Activated T-cell treated with anti-CD3 and anti-CD28 coated beads, Interleukin-2, amount 50 U/mL, for 72 hours (primary cell): ENCODE measurements at regions not wholly inside any gene's neighbourhood (a gene's known extent, or its start where the extent isn't known, plus 50 kb on each side); places are given as distances from the start of the nearest gene placed in this dataset.

Experiments used
- ATAC-seq, 2 donors: fragments of 150-1000 bp; cut with Tn5 transposase; replicated peaks in 1 of 2; 2 replicates each; pipeline ENCODE4 v1.10.0; 2021; ENCODE audit warnings: moderate library complexity in 2 of 2, mild to moderate bottlenecking in 1 of 2
- DNase-seq, 2 donors: peaks; one replicate each; pipeline ENCODE4 v3.0.0; 2021 to 2022; ENCODE audit warnings: mixed read lengths in 1 of 2
- H3K27ac Mint-ChIP-seq: one replicate; pipeline ENCODE4 v1.8.0; 2022; ENCODE audit warnings: mild to moderate bottlenecking, moderate library complexity, mixed read lengths
- H3K27me3 Mint-ChIP-seq: one replicate; pipeline ENCODE4 v1.8.0; 2022; ENCODE audit warnings: low read depth, mixed read lengths
- H3K36me3 Mint-ChIP-seq, 2 donors: one replicate each; pipeline ENCODE4 v1.8.0; 2022; ENCODE audit warnings: mixed read lengths in 2 of 2, mild to moderate bottlenecking in 1 of 2; ENCODE audit not compliant: insufficient read depth in 2 of 2
- H3K4me1 Mint-ChIP-seq: one replicate; pipeline ENCODE4 v1.8.0; 2022; ENCODE audit warnings: low read depth, mixed read lengths
- H3K4me3 Mint-ChIP-seq, 2 donors: one replicate each; pipeline ENCODE4 v1.8.0; 2022; ENCODE audit warnings: mild to moderate bottlenecking in 2 of 2, mixed read lengths in 2 of 2, moderate library complexity in 2 of 2
- H3K9me3 Mint-ChIP-seq, 2 donors: one replicate each; pipeline ENCODE4 v1.8.0; 2022; ENCODE audit warnings: mixed read lengths in 2 of 2

DNA sequence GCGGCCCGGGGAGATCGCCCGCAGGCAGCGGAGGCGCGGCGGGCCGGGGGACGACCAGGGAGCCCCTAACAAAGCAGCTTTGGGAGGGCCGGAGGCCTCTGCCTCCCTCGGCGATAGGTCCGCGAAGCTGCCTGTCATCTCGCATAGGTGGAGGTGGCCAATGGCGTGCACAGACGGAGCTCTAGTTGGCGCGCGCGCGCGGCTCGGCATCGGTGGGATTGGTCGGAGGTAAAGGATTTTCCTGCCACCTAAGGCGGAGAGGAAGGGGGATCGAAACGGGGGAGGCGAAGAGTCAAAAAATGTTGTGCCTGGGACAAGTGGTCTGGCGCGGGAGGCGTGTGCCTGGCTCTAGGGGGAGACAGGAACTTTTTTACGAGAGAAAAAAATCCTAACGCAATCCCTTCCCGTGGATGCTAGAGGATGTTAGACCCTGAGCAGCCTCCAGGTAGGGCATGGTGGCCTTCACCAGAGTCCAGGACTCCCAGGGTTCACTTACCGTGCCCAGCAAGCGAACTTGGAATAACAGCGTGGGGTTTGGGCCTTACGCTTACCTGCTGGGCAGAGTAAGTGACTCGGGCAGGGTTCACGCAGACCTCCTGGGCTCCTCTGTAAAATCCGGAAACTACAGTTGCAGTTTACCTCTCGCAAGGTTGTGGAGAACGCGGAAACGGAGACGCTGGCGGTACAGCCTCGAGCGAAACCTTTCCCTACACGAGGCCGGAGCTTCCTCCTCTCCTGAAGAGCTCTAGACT is 99.9 kb upstream of the SOD1 start:
- H3K4me1 Mint-ChIP-seq, result peaks cover 34% of the 10 kb centered on the region
- ATAC-seq (peak; percentile 80 to 83), DNase-seq (peak; percentile 92 to 98)
- H3K27me3 Mint-ChIP-seq, result peaks cover 30% of the 10 kb centered on the region
- H3K9me3 Mint-ChIP-seq, result no peaks in the 10 kb centered on the region
- H3K36me3 Mint-ChIP-seq, result peaks cover 0 to 2% of the 10 kb centered on the region in 2 donors
- no peak overlapping the region for H3K27ac Mint-ChIP-seq
- H3K4me3 Mint-ChIP-seq, result peak overlapping the region; percentile 89 to 93

DNA sequence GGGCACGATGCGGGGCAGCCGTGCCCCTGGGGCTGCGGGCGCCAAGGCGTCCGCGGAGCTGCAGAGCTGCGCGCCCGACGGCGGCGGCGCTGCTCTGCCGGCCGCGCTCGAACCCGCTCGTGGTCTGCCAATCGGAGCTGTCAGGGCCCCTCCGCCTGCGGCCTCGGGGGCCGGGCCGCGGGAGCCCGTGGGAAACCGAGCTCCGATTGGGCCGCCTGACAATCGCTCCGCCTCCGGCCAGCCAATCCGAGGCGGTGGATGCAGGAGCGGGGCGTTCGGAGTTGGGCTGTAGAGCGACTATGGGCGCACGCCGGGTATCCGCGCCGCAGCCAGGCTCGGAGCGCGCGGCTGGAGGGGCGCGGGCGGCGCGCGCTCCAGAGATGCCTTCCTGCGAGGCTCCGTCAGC is 100.5 kb upstream of the SOD1 start:
- H3K4me1 Mint-ChIP-seq, result peaks cover 40% of the 10 kb centered on the region
- H3K27me3 Mint-ChIP-seq, result peaks cover 30% of the 10 kb centered on the region
- ATAC-seq (peak; percentile 86 to 88), DNase-seq (peak; percentile 95 to 96)
- peaks cover 0 to 2% of the 10 kb centered on the region in 2 donors for H3K36me3 Mint-ChIP-seq
- no peaks in the 10 kb centered on the region for H3K9me3 Mint-ChIP-seq
- H3K27ac Mint-ChIP-seq, result no peak overlapping the region
- peak overlapping the region; percentile 89 to 93 for H3K4me3 Mint-ChIP-seq

DNA sequence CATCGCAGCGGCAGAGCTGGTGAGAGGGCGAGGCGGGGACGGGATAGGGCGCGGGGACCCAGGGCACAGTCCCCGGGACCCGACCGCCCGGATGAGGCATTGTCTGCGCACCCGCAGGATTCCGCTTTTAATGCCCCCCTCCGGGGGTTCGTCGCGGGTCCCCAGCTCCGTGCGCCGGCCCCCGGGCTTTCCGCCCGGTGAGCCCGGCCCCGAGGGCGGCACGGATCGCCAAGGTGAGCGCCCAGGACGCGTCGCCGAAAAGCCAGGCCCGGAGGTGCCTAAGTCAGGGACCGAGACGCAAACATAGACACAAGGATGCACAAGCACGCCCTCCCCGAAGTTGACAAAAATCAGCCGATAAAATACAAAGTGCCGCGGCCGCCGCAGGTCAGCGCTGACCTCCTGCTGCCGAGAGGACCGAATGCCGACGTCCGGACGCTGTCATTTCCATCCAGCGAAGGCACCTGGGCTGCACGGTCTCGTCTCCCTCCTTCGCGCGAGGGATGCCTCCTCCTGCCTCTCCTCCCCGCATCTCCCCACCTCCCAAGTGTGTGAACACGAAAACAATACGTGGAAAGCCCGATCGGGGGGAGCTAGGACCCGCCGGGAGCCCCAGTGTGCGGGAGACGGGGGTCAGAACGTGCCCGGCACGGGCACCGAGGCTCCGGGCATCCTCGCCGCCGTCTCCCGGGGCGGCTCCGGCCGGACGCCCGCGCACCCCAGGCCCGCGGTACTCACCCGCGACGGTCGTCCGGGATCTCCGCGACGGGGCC is 101.1 kb upstream of the SOD1 start:
- peak; percentile 10 to 25 for ATAC-seq
- no peak overlapping the region for H3K27ac Mint-ChIP-seq
- H3K4me1 Mint-ChIP-seq, result peaks cover 46% of the 10 kb centered on the region
- H3K4me3 Mint-ChIP-seq, result peak overlapping the region; percentile 87 to 93
- peaks cover 30% of the 10 kb centered on the region for H3K27me3 Mint-ChIP-seq
- DNase-seq, result peak; percentile 42 to 60
- H3K36me3 Mint-ChIP-seq, result peaks cover 0 to 2% of the 10 kb centered on the region in 2 donors
- no peaks in the 10 kb centered on the region for H3K9me3 Mint-ChIP-seq

DNA sequence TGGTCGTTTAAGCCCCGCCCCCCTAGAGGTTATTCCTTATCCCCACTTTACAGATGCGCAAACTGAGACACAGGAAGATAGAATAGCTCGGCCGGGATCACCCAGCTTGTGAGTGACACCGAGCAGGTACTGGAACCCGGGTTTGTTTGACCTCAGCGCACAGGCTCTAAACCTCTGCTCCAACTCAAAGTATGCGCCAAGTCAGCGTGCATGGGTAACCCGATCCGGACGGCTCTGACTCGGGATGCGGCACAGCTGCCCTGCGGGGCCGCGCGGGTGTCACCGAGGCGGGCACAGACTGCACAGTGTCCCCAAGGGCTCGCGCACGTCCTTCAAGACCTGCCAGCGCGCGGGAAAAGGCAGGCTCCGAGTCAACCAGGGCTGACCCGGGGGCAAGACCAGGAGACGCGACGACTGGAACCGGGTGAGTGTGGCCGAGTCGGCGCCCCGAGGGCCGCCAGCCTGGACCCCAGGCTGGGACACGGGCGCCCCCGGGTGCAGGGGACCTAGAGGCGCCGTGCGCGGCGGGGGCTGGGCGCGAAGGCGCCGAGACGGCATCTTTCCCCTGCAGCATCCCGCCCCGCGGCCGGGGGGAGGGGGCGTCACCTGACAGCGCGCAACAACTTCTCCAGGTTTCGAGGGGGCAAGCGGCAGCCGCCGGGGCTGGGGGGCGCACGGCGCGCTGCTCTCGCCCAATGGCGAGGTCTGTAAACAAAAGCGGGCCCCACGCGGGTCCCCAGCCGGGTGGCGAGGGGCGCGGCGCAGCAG is 101.9 kb upstream of the SOD1 start:
- Mint-ChIP-seq H3K4me3 (peak overlapping the region; percentile 87 to 91), H3K27me3 (peaks cover 30% of the 10 kb centered on the region), H3K36me3 (peaks cover 0 to 2% of the 10 kb centered on the region in 2 donors), H3K4me1 (peaks cover 52% of the 10 kb centered on the region), H3K27ac (no peak overlapping the region), H3K9me3 (no peaks in the 10 kb centered on the region)
- ATAC-seq (no peak), DNase-seq (peak; percentile 34 to 46)

DNA sequence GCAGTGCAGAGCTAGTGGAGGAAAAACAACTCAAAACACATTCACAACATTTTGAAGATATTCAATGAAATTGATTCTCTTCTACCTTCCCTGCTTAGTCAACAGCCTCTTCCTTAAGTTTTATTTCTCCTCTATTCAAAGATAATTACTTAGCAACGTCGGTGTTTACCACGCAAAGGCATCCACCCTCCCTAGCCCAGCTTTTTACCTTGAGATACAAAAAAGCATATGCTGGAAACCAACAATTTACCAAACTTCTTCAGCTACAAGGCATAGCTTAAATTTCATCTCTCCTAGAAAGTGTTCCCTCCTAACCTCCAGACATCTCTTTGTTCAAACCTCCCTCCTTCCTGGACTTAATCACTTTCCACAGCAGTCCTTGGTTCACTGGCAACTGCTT is 102.8 kb upstream of the SOD1 start:
- Mint-ChIP-seq H3K9me3 (no peaks in the 10 kb centered on the region), H3K27me3 (peaks cover 32% of the 10 kb centered on the region), H3K4me1 (peaks cover 54% of the 10 kb centered on the region), H3K27ac (no peak overlapping the region), H3K4me3 (peak overlapping the region; percentile 87 to 91), H3K36me3 (peaks cover 0 to 2% of the 10 kb centered on the region in 2 donors)
- ATAC-seq, result no peak
- DNase-seq, result no peak

DNA sequence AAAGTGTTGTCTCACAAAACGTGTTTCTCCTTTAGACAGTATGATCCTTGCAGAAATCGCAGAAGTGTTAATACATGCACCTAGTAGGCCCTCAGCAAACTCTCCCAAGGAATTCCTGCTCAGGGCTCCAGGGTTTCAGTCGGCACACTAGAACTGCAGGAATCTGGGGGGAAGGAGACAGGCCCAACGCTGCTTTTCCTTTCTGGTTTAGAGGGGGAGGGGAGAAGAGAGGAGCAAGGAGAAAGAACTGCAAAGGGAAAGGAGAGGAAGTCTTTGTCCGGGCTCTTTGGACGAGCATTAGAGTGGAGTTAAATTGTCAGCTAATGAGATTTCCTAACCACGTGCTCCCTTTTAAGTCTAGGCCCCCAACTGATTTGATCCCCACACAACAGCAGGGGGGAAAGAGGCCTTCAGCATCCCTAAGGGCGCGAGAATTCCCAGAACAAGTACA is 103.7 kb upstream of the SOD1 start:
- Mint-ChIP-seq H3K36me3 (peaks cover 0 to 2% of the 10 kb centered on the region in 2 donors), H3K27me3 (peaks cover 35% of the 10 kb centered on the region), H3K4me3 (peak overlapping the region; percentile 52 to 65)

DNA sequence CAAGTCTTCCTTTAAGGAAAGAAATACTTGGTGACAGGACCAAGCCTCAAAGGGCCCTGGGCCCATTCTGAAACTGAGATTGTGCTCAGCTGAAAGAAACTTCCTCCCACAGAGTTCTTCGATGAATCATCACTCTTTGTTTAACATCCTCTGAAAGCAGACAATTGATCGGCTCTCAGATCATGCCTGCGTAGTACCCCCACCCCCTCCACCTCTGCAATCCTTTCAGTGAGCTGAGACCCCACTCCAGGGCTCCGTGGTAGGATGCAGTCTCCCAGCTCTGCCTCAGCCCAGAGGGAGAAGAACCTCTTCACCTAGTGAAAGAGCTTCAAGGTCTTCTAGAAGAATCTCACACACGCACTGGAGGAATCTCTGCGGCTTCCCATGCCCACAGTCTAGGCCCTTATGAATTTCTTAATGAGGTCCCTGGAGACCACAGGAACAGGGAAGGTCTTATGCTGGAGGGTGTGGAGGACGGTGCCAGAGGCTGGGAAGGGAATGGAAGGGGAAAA is 104.9 kb upstream of the SOD1 start:
- Mint-ChIP-seq H3K27ac (peak overlapping the region; percentile 52), H3K36me3 (peaks cover 0 to 2% of the 10 kb centered on the region in 2 donors), H3K4me3 (peak overlapping the region; percentile 65 to 84), H3K27me3 (peaks cover 35% of the 10 kb centered on the region), H3K4me1 (peaks cover 44% of the 10 kb centered on the region), H3K9me3 (no peaks in the 10 kb centered on the region)
- ATAC-seq, result peak; percentile 23 to 27
- peak; percentile 49 to 60 for DNase-seq

More for the DNA sequence above, 103.7 kb upstream of the SOD1 start:
- DNase-seq, result no peak
- H3K9me3 Mint-ChIP-seq, result no peaks in the 10 kb centered on the region
- ATAC-seq, result no peak
- no peak overlapping the region for H3K27ac Mint-ChIP-seq
- H3K4me1 Mint-ChIP-seq, result peaks cover 53% of the 10 kb centered on the region

DNA sequence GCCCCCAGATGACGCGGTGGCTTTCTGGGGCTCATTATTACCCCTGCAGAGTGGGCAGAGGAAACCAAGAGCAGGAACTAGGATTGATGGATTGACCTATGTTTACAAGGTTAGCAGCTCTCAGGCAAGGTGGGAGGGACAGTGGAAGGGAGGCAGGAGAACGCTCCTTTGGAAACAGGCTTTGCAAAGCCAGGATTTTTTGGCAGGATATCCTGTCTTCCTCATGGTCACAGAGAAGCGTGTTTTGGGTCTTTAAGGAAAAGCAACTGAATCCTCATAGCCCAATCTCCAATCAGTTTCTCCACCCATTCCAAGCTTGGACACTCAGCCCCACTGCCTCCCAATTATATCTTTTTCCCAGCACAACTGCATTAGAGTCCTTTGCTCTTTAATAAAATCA is 105.6 kb upstream of the SOD1 start:
- Mint-ChIP-seq H3K4me3 (peak overlapping the region; percentile 65 to 84), H3K4me1 (peaks cover 47% of the 10 kb centered on the region), H3K27ac (no peak overlapping the region), H3K36me3 (peaks cover 0 to 2% of the 10 kb centered on the region in 2 donors), H3K27me3 (peaks cover 35% of the 10 kb centered on the region), H3K9me3 (no peaks in the 10 kb centered on the region)
- ATAC-seq, result no peak
- DNase-seq, result no peak

DNA sequence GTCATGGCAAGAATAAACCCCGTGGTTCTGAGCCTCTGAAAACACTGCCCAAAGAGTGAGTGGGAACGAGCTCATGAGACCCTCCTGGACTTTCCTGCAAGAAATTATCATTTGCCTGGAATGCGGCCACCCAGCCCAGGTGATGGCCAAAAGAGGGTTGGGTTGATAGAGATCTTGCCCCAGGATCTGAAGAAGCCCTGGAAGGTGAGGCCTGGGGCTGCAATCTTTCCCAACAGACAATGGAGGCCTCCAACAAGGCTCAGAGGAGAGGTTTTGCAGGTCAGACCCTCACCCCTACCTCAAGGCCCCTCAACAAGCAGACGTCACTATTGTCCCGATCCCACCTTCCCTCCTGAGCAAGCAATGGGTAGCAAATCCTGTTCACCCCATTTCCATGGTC is 106.0 kb upstream of the SOD1 start:
- Mint-ChIP-seq H3K4me1 (peaks cover 50% of the 10 kb centered on the region), H3K27ac (no peak overlapping the region), H3K4me3 (no peak overlapping the region), H3K9me3 (no peaks in the 10 kb centered on the region), H3K36me3 (peaks cover 0 to 2% of the 10 kb centered on the region in 2 donors), H3K27me3 (peaks cover 35% of the 10 kb centered on the region)
- ATAC-seq (no peak), DNase-seq (no peak)

DNA sequence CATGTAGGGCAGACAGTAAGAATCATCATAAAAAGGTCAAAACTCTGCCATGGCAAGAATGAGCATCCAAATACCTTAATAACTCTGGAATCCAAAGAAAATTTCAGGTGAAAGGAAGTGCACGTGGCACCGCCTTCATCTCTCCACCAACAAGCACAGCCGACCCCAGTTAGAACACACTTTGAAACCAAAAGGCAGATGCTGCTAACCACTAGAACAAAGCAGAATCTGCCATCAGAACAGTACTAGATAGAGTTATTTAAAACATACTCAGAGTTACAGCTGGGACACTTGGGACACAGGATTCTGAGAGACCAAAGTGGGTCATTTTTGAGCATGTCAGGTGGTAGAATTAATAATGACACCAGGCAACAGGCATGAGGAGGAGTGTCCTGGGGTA is 106.7 kb upstream of the SOD1 start:
- Mint-ChIP-seq H3K9me3 (no peaks in the 10 kb centered on the region), H3K27ac (no peak overlapping the region), H3K4me1 (peaks cover 50% of the 10 kb centered on the region), H3K27me3 (peaks cover 35% of the 10 kb centered on the region), H3K36me3 (peaks cover 0 to 2% of the 10 kb centered on the region in 2 donors), H3K4me3 (no peak overlapping the region)
- ATAC-seq (no peak), DNase-seq (no peak)

DNA sequence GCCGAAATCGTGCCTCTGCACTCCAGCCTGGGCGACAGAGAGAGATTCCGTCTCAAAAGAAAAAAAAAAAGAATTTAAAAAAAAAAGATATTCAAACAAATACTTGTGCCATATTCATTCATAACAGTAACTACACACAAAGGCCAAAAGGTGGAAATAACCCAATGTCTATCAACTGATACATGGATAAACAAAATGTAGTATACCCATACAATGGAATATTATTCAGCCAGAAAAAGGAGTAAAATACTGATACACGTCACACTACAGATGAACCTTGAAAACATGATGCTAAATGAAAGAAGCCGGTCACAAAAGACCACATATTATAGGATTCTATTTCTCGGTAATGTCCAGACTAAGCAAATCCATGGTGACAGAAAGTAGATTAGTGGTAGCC is 109.4 kb upstream of the SOD1 start:
- Mint-ChIP-seq H3K27ac (no peak overlapping the region), H3K4me3 (no peak overlapping the region), H3K27me3 (peaks cover 9% of the 10 kb centered on the region), H3K9me3 (no peaks in the 10 kb centered on the region), H3K36me3 (no peaks in the 10 kb centered on the region), H3K4me1 (peaks cover 31% of the 10 kb centered on the region)
- DNase-seq (no peak), ATAC-seq (no peak)

DNA sequence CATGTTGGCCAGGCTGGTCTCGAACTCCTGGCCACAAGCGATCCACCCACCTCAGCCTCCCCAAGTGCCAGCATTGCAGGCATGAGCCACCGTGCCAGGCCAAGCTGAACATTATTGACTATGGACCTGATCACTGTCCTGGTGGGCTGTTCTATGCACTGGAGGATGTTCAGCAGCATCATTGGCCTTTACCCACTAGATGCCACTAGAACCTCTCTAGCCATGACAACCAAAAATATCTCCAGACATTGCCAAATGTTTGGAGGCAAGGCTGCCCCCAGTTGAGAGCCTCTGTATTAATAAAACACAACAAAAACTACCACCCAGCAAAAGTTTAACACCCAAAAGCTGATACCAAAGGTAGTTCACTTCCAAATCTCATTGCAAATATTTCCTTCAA is 110.8 kb upstream of the SOD1 start:
- Mint-ChIP-seq H3K27me3 (peaks cover 5% of the 10 kb centered on the region), H3K4me1 (peaks cover 18% of the 10 kb centered on the region), H3K36me3 (no peaks in the 10 kb centered on the region), H3K27ac (no peak overlapping the region), H3K4me3 (no peak overlapping the region), H3K9me3 (no peaks in the 10 kb centered on the region)
- ATAC-seq (no peak), DNase-seq (no peak)
